ENCODE measurements at regions not wholly inside any gene's neighbourhood (a gene's known extent, or its start where the extent isn't known, plus 50 kb on each side); places are given as distances from the start of the nearest gene placed in this dataset.
A peak's percentile ranks its signal among the peaks of the same experiment; 100 is the strongest.

GRCh38 chr18:55089610-55090009 is 130.3 kb upstream of the CCDC68 start:
- DNase-seq (ENCODE audit: low spot score) = no peak

DNA sequence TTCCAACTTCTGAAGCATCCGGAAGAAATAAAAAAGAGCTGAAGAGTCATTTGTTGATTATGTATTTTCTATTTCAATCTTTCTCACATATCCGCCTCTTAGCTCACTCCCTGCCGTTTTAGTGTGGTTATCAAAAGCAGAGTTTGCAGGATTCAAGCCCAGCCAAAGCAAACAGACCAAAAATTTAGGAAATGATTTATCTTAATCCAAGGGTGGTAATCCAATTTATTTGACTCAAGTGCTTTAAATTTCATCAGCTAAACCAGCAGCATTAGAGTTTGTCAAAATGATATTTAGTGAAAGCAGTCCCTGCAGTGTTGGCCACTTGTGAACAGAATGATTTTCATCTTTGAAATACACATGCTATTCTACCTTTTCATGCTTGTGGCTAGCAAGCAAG is 129.3 kb upstream of the CCDC68 start:
- no peak for DNase-seq (ENCODE audit: low spot score)

GRCh38 chr18:55088000-55088401 is 128.7 kb upstream of the CCDC68 start:
- DNase-seq (ENCODE audit: low spot score) = no peak

- no peak for DNase-seq (ENCODE audit: low spot score)
Observed at GRCh38 chr18:55086906-55087305, 127.6 kb upstream of the CCDC68 start.

GRCh38 chr18:55085557-55086285 is 126.5 kb upstream of the CCDC68 start:
- no peak for DNase-seq (ENCODE audit: low spot score)

DNA sequence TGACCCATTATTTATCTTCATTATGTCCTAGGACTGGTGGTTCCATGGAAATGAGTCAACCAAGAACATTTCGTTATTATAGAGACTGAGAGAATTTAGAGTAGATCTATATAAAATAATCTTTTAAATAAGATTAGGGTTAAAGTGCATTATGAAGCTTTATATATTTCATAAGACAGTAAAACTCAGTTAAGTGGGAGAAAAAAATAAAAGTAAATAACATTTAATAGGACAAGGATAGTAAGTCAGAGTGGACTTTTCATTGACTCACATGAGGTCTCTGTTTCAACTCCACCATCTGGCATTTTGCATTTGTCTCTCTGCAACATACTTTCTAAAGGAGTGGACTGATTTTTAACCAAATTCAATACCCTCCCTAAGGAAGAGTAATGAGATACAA is 125.3 kb upstream of the CCDC68 start:
- no peak for DNase-seq (ENCODE audit: low spot score)

DNA sequence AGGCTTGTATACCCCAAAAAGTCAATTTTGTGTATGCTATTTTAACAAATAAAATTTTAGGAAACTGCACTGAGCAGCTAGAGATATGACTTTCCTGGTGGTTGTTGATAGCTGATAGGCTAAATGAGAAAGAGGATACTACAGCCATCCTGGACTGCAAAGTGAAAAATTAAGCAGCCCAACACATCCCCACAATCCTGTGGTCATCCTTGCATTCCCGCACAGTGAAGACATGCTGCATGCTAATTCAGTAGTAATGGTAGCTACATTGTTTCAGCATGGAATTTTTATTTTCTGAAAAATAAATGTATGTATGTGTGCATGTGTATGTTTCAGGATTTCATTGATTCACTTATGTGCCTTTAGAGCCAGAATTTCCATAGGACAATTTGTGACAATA is 124.2 kb upstream of the CCDC68 start:
- no peak for DNase-seq (ENCODE audit: low spot score)

DNA sequence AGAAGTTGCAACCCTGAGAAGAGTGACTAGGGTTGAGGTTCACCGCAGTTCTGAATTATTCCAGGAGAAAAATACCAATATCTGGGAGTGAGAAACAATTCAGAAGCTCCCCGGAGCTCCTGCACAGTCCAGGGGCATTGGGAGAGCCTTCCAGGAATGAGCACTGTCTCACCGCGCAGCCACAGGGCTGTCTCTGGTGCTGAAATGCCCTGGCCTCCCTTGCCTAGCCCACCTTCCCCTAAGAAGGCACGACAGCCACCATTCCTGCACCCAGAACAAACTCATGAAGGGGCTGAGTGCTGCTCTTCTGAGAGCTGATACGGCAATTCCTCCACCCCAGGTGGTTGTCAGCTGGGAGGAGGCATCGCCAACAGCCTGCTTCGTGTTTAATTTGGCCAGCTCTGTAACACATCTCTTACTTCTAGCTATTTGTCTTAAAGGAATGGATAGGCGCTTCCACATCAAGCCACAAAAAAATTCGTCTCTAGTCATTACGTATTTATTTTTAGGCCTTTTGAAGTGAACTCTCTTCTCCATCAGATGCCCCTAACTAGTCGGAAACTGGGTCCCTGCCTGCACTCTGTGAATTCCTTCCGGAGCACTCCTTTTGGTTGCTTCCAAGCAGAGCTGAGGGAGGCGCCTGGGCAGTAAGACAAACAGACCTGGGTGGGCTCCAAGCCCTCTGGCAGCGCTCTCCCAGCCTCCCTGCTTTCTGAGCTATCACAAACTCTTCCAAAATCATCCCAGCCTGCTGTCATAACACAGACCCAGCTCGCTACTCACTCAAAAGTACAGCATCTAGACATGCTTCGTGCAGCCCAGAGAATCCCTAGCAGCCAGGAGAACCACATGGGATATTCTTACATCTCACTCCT is 120.5 kb upstream of the CCDC68 start:
- no peak for DNase-seq (ENCODE audit: low spot score)

DNA sequence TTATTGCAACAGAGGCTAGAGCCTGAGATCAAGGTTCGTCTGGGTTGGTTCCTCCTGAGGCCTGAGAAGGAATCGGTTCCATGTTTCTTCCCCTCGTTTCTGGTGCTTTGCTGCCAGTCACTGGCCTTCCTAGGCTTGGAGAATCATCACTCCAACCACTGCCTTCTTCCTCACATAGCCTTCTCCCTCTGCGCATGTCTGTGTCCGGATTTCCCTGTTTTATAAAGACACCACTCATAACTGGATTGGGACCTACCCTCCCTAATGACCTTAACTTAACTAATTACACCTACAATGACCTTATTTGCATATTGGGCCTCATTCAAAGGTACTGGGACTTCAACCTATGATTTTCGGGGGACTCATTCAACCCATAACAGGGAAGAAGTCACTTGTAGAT is 119.8 kb upstream of the CCDC68 start:
- no peak for DNase-seq (ENCODE audit: low spot score)

- no peak for DNase-seq (ENCODE audit: low spot score)
Observed at GRCh38 chr18:55078303-55078932, 119.2 kb upstream of the CCDC68 start.

DNA sequence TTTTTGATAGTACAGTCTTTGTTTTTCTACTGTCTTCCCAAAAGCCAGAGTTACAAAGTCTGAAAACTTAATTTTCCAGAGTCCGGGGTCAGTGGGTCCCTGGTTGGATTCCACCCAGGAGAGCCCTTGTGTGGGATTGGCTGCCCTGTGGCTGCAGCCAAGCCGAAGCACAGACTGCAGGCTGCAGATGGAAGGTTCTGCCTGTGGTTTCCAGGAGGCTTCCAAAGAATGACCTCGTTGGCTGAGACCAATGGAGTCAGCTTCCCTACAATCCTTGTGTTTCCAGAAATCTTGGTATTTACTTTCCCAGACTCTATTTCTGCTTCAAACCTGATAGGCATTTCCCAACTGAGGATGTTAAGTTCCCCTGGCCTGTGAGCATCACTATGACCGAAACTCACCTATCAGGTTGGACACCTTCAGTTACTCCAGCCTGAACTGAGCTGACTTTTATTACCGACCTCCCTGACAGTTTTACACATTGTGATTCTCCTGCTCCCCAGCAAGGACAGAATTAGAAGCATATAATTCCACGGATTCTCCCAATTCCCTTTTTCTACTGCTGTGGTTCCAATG is 117.5 kb upstream of the CCDC68 start:
- DNase-seq (ENCODE audit: low spot score) = no peak

DNA sequence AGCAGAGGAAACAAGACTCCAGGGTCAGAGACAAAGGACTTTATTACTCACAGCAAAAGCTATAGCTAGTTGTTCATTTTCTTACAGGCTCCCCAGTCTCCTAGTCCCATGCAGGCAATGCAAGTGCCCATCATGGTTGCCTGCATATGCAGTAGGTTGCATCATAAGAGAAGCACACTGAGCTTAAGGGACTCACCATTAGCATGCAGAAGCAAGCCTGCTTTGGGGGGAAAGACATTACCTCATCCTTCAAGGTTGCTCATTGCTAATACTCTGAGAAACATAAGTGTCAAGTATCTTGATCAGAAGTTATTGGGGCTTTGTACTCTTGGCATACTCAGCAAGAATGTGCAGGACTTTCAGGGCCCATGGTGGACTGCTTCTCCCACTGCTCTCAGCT is 114.6 kb upstream of the CCDC68 start:
- DNase-seq (ENCODE audit: low spot score) = no peak

DNA sequence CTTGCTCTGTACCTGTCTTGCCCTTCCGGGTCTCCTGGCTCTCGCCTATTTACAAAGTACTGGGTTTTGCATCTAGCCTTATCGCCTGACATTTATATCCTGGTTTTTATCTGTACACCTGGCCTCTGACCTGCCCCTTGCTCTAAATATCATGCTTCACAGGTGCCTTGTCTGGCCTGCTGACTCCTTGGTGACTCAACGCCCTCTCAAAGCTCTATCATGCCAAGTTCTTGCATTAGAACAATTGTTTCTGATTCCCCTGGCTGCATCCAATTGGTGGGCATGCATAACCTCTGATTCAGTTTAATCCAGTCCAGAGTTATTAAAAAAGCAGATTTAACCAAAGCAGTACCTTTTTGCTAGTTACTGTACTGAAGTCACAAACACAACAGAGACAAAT is 113.9 kb upstream of the CCDC68 start:
- no peak for DNase-seq (ENCODE audit: low spot score)

DNA sequence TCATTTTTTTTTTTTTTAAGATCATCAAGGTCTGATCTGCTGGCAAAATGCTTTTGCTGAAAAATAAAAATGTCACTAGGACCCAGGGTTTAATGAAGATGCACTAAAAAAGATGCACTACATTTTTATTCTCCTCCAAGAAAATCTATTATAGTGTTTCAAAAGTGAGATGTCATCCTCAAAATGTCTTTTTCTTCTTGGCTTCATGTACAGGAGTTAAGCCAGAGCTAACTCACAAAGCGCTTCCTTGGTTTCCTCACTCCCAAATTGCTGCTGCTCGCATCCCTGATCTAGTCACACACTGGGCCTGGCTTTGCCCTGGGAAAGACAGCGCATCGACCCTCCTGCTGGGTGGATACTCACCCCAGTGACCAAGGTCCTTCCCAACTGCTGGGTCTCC is 113.4 kb upstream of the CCDC68 start:
- no peak for DNase-seq (ENCODE audit: low spot score)

GRCh38 chr18:55072181-55072580 is 112.9 kb upstream of the CCDC68 start:
- DNase-seq (ENCODE audit: low spot score) = no peak

- peak; percentile 39 for DNase-seq (ENCODE audit: low spot score)
Observed at GRCh38 chr18:55069497-55069896, 110.2 kb upstream of the CCDC68 start.

DNA sequence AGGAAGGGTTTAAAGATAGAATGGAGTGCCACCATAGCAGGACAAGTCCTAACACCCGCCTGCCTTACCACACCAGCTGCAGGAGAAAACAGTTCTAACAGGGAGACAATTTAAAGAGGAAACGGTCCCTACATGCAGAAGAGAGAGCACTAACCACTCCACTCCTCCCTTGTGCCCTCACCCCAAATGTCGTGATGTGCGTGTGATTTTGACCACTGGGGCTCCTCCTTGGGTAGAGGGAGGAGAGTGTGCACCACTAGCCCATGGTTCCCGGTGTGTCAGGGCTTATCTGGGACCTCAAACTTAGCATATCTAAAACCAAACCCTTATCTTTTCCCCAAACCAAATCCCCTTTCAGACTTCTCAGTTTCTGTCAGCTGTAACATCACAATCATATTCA is 105.5 kb upstream of the CCDC68 start:
- DNase-seq (ENCODE audit: low spot score) = no peak

- DNase-seq (ENCODE audit: low spot score) = no peak
Observed at GRCh38 chr18:55064073-55064472, 104.8 kb upstream of the CCDC68 start.

DNA sequence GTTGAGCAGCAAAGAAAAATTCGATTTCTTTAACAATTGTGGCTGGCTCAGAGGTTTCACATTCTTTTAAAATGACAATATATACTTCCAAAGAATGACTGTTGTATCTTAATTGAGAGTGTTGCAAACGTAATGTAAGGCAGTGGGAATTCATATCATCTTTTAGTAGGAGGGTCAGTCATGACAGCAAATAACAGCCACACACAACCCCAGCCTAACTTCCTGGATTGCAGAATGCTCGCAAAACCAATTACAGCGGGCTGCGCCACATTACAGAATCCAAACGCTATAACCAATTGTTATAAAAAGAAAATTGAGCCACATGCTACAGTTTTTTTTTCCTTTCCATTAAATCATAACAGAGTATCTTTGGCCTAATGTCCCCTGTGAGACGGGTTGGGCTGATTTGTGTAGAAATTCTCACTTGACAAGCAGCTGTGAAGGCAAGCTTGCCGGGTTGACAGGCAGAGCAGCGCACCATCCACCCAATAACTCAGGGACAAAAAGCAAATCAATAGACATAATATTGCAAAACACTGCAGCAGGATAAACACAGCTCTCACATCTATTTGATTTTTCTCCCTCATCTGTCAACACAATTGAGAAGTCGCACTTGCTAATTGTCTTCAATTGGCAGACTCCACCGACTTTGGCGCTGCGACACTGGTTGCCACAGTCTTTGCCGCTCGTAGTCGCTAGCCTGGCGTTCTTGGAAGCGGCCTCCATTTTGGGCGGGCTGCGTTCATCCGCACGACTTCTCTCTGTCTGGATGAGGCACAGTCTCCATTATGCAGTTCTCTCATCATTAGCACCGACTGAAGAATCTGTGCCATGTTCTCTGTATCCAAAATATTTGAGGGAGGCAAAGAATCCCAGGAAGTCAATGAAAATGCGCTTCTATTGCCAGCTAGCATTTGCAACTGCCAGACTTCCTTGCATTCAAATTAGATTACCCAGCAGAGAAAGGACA is 95.0 kb upstream of the CCDC68 start:
- no peak for DNase-seq (ENCODE audit: low spot score)

DNA sequence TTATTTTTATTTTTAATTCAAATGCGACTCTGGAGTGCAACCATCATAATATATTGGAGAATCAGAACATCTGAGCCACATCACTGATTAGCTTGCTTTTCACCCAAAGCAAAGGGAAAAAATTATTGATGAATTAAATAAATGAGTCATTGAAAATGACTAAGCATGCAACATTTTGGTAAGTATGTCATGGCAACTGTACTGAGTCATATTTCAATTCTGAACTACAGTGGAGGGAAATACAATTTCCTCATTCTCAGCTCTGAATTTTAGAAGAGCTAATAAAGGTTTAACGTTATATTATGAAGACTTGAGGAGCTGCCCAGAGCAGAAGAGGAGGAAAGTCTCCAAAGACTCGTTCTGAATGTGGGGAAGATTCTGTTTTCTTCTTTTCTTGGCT is 89.6 kb upstream of the CCDC68 start:
- DNase-seq (ENCODE audit: low spot score) = no peak

GRCh38 chr18:55047546-55047945 is 88.3 kb upstream of the CCDC68 start:
- DNase-seq (ENCODE audit: low spot score) = no peak

DNA sequence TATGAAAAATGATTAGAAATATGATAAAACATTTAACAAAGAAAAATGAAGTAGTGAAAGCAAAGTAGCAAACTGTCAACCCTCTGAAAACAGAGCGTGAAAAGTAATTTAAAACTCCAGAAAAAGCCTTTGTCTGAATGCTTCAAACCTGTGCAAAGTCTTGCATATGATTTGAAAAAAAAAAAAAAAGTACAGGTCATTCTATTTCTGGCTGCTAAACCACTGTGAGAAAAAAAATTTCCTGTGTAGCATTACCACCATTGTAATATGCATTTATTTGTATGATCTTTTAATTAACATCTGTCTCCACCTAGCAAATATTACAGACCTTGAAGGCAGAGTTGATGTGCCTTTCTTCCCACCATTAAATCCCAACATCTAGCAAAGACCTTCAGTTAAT is 82.1 kb upstream of the CCDC68 start:
- DNase-seq (ENCODE audit: low spot score) = no peak

Data from germinal center (tissue), 1 donor.